Smooth muscle cell (in vitro differentiated cells): ENCODE measurements at regions not wholly inside any gene's neighbourhood (a gene's known extent, or its start where the extent isn't known, plus 50 kb on each side); places are given as distances from the start of the nearest gene placed in this dataset.
"Not testable (repeated sequence)": the region's sequence is repeated elsewhere in the genome, so short reads cannot be mapped to it uniquely, and the experiment has no call there.

ENCODE experiments used
- DNase-seq: peaks from one replicate; lab custom pipeline; 2025; ENCODE audit not compliant: unreplicated experiment; lab: John Stamatoyannopoulos, UW
- H2AFZ ChIP-seq: fragments of 200-600 bp; sonication (generic); 2 replicates; pipeline ENCODE4 v1.6.0; 2016; ENCODE audit warnings: antibody characterized with exemption, low read depth, mild to moderate bottlenecking
- H3F3A ChIP-seq: fragments of 200-600 bp; sonication (generic); 2 replicates; pipeline ENCODE4 v1.6.0; 2017; ENCODE audit warnings: antibody characterized with exemption, low read depth
- H3K27ac ChIP-seq: fragments of 200-600 bp; sonication (generic); 2 replicates; pipeline ENCODE4 v1.5.1; 2016; ENCODE audit warnings: low read depth, mild to moderate bottlenecking
- H3K27me3 ChIP-seq: fragments of 200-600 bp; sonication (generic); 2 replicates; pipeline ENCODE4 v1.6.1; 2016; ENCODE audit warnings: low read depth, mild to moderate bottlenecking
- H3K36me3 ChIP-seq: fragments of 200-600 bp; sonication (generic); 2 replicates; pipeline ENCODE4 v1.5.1; 2016; ENCODE audit warnings: low read depth
- H3K4me1 ChIP-seq: fragments of 200-600 bp; sonication (generic); 2 replicates; pipeline ENCODE4 v1.5.1; 2016; ENCODE audit warnings: low read depth
- H3K4me2 ChIP-seq: fragments of 200-600 bp; sonication (generic); 2 replicates; pipeline ENCODE4 v1.6.0; 2016; ENCODE audit warnings: mild to moderate bottlenecking
- H3K4me3 ChIP-seq: fragments of 200-600 bp; sonication (generic); 2 replicates; pipeline ENCODE4 v1.5.1; 2016; ENCODE audit warnings: mild to moderate bottlenecking
- H3K79me2 ChIP-seq: fragments of 200-600 bp; sonication (generic); 2 replicates; pipeline ENCODE4 v1.6.0; 2016; ENCODE audit warnings: low read depth, mild to moderate bottlenecking
- H3K9ac ChIP-seq: fragments of 200-600 bp; sonication (generic); 2 replicates; pipeline ENCODE4 v1.6.0; 2016; ENCODE audit warnings: low read depth
- H3K9me3 ChIP-seq: fragments of 200-600 bp; sonication (generic); replicated peaks from 2 replicates; pipeline ENCODE4 v1.5.1; 2016; ENCODE audit warnings: low read depth
- H4K20me1 ChIP-seq: fragments of 200-600 bp; sonication (generic); 2 replicates; pipeline ENCODE4 v1.6.0; 2016; ENCODE audit warnings: low read depth
- CTCF ChIP-seq: fragments of 200-600 bp; sonication (generic); IDR thresholded peaks from 2 replicates; pipeline ENCODE4 v1.5.1; 2017; ENCODE audit warnings: borderline replicate concordance, mild to moderate bottlenecking, antibody characterized with exemption; ENCODE audit not compliant: insufficient read depth, poor library complexity, severe bottlenecking
- WGBS: methylation state at CpG from one replicate; pipeline ENCODE4 v1.1.7; 2016; ENCODE audit warnings: low lambda C conversion rate; 5-methylcytosine and 5-hydroxymethylcytosine counted together

GRCh38 chr1:184170719-184171118 is 119.2 kb downstream of the TSEN15 start:
- Histone ChIP-seq H3K79me2 (no peaks in the 10 kb centered on the region), H3K4me2 (no peak overlapping the region), H3K4me3 (no peak overlapping the region), H3K27me3 (no peaks in the 10 kb centered on the region), H3K36me3 (no peaks in the 10 kb centered on the region), H3K9me3 (no peaks in the 10 kb centered on the region), H4K20me1 (no peaks in the 10 kb centered on the region), H3K9ac (no peak overlapping the region), H3K27ac (no peak overlapping the region), H3K4me1 (no peaks in the 10 kb centered on the region), H2AFZ (no peak overlapping the region), H3F3A (no peaks in the 10 kb centered on the region)
- DNase-seq, result no peak
- no peak for TF ChIP-seq CTCF

- Histone ChIP-seq H2AFZ (no peak overlapping the region), H3K27ac (no peak overlapping the region), H3K9ac (no peak overlapping the region), H3K36me3 (no peaks in the 10 kb centered on the region), H4K20me1 (no peaks in the 10 kb centered on the region), H3K4me2 (no peak overlapping the region), H3K27me3 (peaks cover 4% of the 10 kb centered on the region), H3K4me3 (no peak overlapping the region), H3F3A (no peaks in the 10 kb centered on the region), H3K79me2 (no peaks in the 10 kb centered on the region), H3K4me1 (no peaks in the 10 kb centered on the region), H3K9me3 (no peaks in the 10 kb centered on the region)
- no peak for TF ChIP-seq CTCF
- DNase-seq, result no peak
- 88% methylated on average over 2 of the region's 2 CpGs for WGBS
These were observed 124.5 kb downstream of the TSEN15 start for GRCh38 chr1:184176058-184176457.

GRCh38 chr1:184181044-184181443 is 129.5 kb downstream of the TSEN15 start:
- Histone ChIP-seq H3K4me2 (no peak overlapping the region), H2AFZ (no peak overlapping the region), H3K9ac (no peak overlapping the region), H3K27ac (no peak overlapping the region), H3K79me2 (no peaks in the 10 kb centered on the region), H3K4me3 (no peak overlapping the region), H3K27me3 (peaks cover 4% of the 10 kb centered on the region), H3K36me3 (no peaks in the 10 kb centered on the region), H3K9me3 (no peaks in the 10 kb centered on the region), H3K4me1 (no peaks in the 10 kb centered on the region), H4K20me1 (no peaks in the 10 kb centered on the region), H3F3A (no peaks in the 10 kb centered on the region)
- no peak for DNase-seq
- 97% methylated on average over 2 of the region's 2 CpGs for WGBS
- TF ChIP-seq CTCF, result no peak

GRCh38 chr1:184183919-184184318 is 132.4 kb downstream of the TSEN15 start:
- Histone ChIP-seq H3F3A (no peaks in the 10 kb centered on the region), H3K4me2 (no peak overlapping the region), H3K27ac (no peak overlapping the region), H3K36me3 (no peaks in the 10 kb centered on the region), H3K27me3 (peaks cover under 1% of the 10 kb centered on the region), H3K9ac (no peak overlapping the region), H3K4me1 (no peaks in the 10 kb centered on the region), H3K4me3 (no peak overlapping the region), H3K79me2 (no peaks in the 10 kb centered on the region), H4K20me1 (no peaks in the 10 kb centered on the region), H3K9me3 (no peaks in the 10 kb centered on the region), H2AFZ (no peak overlapping the region)
- TF ChIP-seq CTCF, result no peak
- DNase-seq, result no peak
- WGBS, result 95% methylated on average over 3 of the region's 3 CpGs

GRCh38 chr1:184184614-184185013 is 133.1 kb downstream of the TSEN15 start:
- H3K9me3 ChIP-seq, H3K27ac ChIP-seq, H2AFZ ChIP-seq, H3K36me3 ChIP-seq, H3K4me1 ChIP-seq, H3K27me3 ChIP-seq, H3F3A ChIP-seq, H3K4me2 ChIP-seq, H3K79me2 ChIP-seq, H3K9ac ChIP-seq, DNase-seq, H4K20me1 ChIP-seq, H3K4me3 ChIP-seq: not testable (repeated sequence)
- WGBS, result 95% methylated on average over 3 of the region's 3 CpGs
